Lower leg skin (tissue), 4 donors: ENCODE measurements at regions not wholly inside any gene's neighbourhood (a gene's known extent, or its start where the extent isn't known, plus 50 kb on each side); places are given as distances from the start of the nearest gene placed in this dataset.

Source experiments
- DNase-seq, 2 donors: peaks; one replicate each; pipeline ENCODE4 v3.0.0-alpha.2; 2019; ENCODE audit warnings: low spot score in 2 of 2
- H3K4me3 ChIP-seq: fragments of 200-600 bp; sonication (generic); 2 replicates; pipeline ENCODE4 v1.5.1; 2017; ENCODE audit warnings: mild to moderate bottlenecking, low read depth; ENCODE audit not compliant: poor library complexity, severe bottlenecking
- CTCF ChIP-seq, 3 donors: fragments of 450-650 bp; IDR thresholded peaks; one replicate each; pipeline ENCODE4 v1.5.1; 2016; ENCODE audit warnings: antibody characterized with exemption in 3 of 3, mild to moderate bottlenecking in 3 of 3, moderate library complexity in 2 of 3
- POLR2A ChIP-seq, 2 donors: fragments of 450-650 bp; IDR thresholded peaks; one replicate each; pipeline ENCODE4 v1.6.1; 2016 to 2017; ENCODE audit warnings: antibody characterized with exemption in 2 of 2, mild to moderate bottlenecking in 1 of 2, moderate library complexity in 1 of 2
- WGBS, 2 donors: methylation state at CpG; one replicate each; pipeline ENCODE4 v1.1.5; 2018; 5-methylcytosine and 5-hydroxymethylcytosine counted together
- intact Hi-C: fragments of 100-400 bp; cut with DNase I; formaldehyde crosslinking; loops from one replicate; pipeline ENCODE4 v1.15.0; 2023; ENCODE audit warnings: low total_unique reads

- no peak overlapping the region for H3K4me3 ChIP-seq
- TF ChIP-seq POLR2A (IDR thresholded peaks at IDR 0.05) (no peak), CTCF (IDR thresholded peaks at IDR 0.05) (no peak)
- no peak for DNase-seq
- 57 to 61% methylated on average over 2 of the region's 2 CpGs for WGBS, 2 donors
- intact Hi-C loops = no loop called here
These were observed 57.9 kb upstream of the SELENOK start for GRCh38 chr3:53949541-53949940.

GRCh38 chr3:53948174-53948573 is 56.5 kb upstream of the SELENOK start:
- TF ChIP-seq POLR2A (IDR thresholded peaks at IDR 0.05) (no peak), CTCF (IDR thresholded peaks at IDR 0.05) (no peak)
- intact Hi-C loops = no loop called here
- DNase-seq = no peak
- 82 to 90% methylated on average over 1 of the region's 1 CpG for WGBS, 2 donors
- no peak overlapping the region for H3K4me3 ChIP-seq

GRCh38 chr3:53944028-53944427 is 52.4 kb upstream of the SELENOK start:
- TF ChIP-seq POLR2A (IDR thresholded peaks at IDR 0.05) (no peak), CTCF (IDR thresholded peaks at IDR 0.05) (no peak)
- WGBS, 2 donors = 75 to 76% methylated on average over 3 of the region's 3 CpGs
- DNase-seq = no peak
- intact Hi-C loops = no loop called here
- H3K4me3 ChIP-seq = no peak overlapping the region

- DNase-seq = no peak
- no peak overlapping the region for H3K4me3 ChIP-seq
- intact Hi-C loops = no loop called here
- TF ChIP-seq POLR2A (IDR thresholded peaks at IDR 0.05) = no peak
- TF ChIP-seq CTCF (IDR thresholded peaks at IDR 0.05) = no peak
- 46 to 53% methylated on average over 5 of the region's 5 CpGs for WGBS, 2 donors
These were observed 50.3 kb upstream of the SELENOK start for GRCh38 chr3:53941950-53942349.
